ENCODE measurements at regions not wholly inside any gene's neighbourhood (a gene's known extent, or its start where the extent isn't known, plus 50 kb on each side); places are given as distances from the start of the nearest gene placed in this dataset.
A peak's percentile ranks its signal among the peaks of the same experiment; 100 is the strongest.
"Not testable (repeated sequence)": the region's sequence is repeated elsewhere in the genome, so short reads cannot be mapped to it uniquely, and the experiment has no call there.

- DNase-seq = no peak
These were observed 90.6 kb upstream of the FRMD1 start for GRCh38 chr6:168169624-168170023.

DNA sequence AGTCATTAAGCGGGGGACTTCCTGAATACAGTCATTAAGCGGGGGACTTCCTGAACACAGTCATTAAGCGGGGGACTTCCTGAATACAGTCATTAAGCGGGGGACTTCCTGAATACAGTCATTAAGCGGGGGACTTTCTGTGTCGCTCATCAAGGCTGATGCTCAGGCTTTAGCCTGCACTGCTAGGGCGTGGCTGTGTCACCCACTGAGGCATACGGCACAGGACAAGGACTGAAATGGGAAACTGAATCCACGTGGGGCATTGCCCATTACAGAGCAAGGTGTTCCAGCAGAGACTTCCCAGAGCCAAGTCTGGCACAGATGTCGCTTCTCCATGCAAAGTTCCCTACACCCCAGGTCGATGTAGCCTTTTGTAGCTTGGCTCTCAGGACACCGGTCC, 89.9 kb upstream of the FRMD1 start:
- DNase-seq = peak in 1 of 2 donors; percentile 2

DNA sequence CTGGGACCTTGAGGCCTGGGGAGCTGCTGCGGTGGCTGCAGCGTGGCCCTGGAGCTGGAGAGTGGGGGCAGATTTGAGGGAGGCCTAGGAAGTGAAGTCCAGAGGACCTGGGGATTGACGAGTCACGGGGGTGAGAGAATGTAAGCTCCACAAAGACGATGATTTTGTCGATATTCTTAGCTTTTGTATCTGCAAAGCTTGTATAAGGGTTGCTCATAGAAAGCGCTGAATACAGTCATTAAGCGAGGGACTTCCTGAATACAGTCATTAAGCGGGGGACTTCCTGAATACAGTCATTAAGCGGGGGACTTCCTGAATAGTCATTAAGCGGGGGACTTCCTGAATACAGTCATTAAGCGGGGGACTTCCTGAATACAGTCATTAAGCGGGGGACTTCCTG, 89.3 kb upstream of the FRMD1 start:
- DNase-seq = not testable (repeated sequence)

DNA sequence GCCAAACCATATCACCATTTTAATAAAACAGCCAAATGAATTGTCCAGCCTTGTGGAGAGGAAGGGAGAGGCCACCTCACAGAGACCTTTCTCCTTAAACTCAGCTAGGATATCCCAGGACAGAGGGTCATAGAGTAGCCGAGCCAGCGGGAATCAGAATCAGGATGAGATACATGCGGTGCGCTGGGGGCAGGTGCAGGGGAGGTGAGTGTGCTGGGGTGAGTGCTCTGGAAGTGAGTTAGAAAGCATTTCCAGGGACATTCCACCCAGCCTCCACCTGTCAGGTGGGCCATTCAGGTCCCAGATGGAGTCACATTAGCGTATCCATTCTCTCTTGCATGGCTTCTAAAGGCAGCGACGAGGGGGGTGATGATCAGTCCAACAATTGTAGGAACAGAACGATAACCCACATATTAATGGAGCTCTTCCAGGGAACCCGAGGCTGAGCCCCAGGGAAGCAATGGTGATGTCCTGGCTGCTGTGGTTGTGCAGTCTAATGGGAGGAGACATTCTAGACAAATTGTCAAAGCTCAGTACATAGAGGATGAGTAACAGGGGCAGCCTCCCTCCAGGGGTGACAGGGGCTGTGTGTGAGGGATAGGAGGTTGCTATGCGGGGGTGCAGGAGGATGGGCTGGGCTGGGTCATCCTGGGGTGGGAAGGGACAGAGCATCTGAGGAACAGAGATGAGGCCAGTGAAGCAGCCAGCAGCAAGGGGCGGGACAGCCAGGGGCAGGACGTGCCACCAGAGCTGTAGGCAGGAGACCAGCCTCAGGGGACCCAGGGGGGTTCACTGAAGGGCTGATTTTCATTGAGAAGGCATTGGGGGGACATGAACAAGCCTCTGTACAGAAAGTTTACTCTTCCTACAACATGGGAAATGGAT, 88.7 kb upstream of the FRMD1 start:
- DNase-seq = no peak

GRCh38 chr6:168166627-168167026, 87.6 kb upstream of the FRMD1 start:
- DNase-seq = no peak

DNA sequence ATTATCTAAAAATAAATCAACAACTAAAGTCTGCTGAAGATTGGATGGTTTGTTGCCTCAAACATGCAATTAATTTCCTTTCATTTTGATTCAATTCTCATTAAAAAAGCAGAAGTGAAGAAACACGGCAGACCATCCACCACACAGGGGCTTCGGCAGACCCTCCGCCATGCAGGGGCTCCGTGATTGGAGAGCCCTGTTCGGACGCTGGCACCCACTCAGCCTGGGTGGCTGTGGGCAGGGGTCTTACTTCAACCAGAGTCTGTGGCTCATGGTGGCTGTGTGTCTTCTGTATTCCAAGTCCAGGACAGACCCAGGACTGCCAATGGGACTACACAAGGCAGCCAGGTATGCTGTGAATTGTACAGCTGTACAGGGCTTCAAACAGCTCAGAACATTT, 86.9 kb upstream of the FRMD1 start:
- no peak for DNase-seq

- no peak for DNase-seq
These were observed 86.4 kb upstream of the FRMD1 start for GRCh38 chr6:168165373-168165772.

DNA sequence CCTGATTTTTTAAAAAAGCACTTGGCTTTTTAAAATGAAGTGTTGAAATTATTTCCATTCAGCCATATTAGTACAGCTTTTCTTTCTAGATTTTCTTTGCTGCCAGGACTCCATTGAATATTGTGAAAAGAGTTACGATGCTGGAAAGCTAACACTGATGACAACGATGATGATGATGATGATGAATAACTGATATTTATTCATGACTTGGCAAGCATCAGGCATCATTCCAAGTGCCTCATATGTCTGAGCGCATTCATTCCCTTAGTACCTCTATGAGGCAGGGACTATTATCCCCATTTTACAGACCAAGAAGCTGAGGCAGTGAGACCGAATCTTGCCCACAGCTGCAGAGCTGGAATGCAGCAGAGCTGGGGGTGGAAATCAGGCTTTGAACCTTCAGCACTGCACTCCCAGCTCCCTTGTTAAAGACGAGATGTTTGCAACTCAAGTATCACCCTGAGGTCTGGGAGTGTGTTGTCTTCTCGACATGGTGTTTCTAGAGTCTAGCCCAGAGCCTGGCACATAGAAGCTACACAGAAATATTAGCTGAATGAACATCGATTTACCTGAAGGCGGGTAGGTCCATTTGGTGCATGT, 85.5 kb upstream of the FRMD1 start:
- no peak for DNase-seq

- DNase-seq = no peak
These were observed 84.2 kb upstream of the FRMD1 start for GRCh38 chr6:168163096-168163731.

DNA sequence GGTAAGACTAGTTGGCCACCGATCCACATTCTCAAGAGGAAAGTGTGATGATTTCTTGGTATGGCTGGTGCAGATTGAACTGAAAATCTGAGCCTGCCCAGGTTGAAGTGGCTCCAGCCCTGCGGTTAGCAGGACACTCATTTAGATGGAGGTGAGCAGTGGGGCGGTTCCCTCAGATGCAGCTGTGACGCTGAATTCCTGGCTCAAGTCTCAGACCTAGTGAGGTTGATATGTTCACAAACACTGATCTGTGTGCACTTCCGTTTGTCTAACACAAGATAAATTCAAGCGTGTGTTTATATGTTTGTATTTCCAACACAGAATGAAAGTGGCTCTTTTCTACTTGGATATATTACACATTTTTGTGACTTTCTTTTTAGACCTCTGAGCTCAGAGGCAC, 83.4 kb upstream of the FRMD1 start:
- DNase-seq = no peak

- no peak for DNase-seq
These were observed 82.3 kb upstream of the FRMD1 start for GRCh38 chr6:168161371-168161750.

DNA sequence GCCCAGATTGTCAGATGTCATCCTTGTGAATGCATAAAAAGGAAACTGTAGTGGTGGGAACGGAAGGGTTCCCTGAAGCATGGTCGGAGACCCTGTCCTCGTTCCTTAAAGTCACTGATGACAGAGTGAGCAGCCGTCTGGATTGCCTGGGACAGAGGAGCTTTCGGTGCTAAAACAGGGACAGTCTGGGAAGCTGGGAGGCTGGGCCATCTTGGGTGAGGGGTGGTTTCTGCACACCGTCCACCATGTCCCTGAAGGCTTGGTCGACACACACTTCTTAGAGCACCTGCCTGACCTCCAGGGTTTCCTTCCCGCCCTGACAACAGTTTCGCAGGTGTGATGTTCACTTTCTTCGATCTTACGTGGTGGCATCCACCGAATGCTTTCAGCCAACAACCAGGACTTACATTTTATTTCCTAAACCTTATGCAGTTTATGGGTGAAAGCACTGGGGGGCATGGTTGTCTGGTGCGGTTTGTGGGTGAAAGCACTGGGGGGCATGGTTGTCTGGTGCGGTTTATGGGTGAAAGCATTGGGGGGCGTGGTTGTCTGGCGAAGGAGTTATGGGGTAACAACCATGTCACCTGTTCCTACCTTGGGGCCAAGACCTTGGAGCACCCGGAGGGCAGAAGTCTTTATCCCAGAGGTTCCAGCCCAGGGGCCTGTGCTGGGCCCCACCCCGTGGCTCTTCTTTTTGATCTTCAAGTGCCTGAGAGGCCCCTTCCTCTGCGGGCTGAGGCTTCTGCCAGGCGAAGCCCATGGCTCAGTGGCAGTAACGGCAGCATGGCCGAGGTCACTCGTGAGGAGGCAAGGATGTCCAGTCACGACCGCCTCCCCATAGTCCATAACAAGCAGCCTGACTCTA, 81.7 kb upstream of the FRMD1 start:
- no peak for DNase-seq

DNA sequence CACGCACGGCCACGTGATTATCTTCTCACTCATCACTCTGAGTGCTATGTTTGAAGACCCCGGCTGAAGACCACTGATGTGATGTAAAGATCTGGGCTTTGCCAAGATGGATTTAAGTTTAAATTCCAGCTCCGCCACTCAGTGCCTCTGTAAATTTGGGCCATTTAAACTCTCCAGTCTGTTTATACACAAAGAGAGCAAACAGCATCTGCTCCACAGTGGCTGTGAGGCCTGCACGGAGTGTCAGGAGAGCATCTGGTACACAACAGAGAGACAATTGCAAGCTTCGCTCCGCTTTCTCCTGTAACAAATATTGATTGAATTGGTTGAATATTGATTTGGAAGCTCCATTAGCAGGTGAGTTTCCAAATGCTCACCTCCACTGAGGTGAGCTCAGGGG, 80.5 kb upstream of the FRMD1 start:
- DNase-seq = no peak

- DNase-seq = no peak
These were observed 80.0 kb upstream of the FRMD1 start for GRCh38 chr6:168158980-168159349.

DNA sequence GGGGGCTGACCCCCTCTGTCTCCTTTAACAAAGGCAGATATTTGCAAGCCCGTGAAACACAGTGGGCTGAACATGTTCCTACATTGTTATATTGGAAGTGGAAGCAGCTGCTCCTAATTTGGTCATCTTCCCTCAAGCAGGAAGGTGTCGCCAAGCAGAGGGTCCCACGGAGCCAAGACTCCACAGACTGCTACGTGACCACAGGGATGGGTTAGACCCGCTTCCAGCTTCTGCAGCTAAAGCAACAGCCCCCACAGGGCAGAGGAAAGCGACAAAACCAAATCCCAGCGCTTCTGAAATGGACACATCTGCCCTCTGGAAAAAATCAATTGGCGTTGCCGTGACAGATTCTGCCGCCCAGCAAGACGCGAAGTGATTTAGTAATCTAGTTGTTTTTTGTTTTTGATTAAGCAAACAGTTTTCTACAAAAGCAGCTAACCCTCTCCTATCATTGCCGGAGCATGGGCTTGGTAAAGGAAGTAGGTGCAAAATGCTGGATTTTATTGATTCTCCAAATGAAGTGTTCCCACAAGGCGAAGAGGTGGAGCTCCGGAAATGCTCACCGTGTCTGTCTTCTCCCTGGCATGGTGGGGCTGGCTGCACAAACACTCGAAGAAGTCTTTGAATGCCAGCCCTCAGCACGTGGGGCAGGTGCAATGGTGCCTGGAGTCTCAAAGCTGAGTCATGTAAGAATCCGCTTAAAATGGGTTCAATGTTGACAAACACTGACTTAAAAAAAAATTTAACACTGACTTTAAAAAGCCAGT, 79.4 kb upstream of the FRMD1 start:
- no peak for DNase-seq

DNA sequence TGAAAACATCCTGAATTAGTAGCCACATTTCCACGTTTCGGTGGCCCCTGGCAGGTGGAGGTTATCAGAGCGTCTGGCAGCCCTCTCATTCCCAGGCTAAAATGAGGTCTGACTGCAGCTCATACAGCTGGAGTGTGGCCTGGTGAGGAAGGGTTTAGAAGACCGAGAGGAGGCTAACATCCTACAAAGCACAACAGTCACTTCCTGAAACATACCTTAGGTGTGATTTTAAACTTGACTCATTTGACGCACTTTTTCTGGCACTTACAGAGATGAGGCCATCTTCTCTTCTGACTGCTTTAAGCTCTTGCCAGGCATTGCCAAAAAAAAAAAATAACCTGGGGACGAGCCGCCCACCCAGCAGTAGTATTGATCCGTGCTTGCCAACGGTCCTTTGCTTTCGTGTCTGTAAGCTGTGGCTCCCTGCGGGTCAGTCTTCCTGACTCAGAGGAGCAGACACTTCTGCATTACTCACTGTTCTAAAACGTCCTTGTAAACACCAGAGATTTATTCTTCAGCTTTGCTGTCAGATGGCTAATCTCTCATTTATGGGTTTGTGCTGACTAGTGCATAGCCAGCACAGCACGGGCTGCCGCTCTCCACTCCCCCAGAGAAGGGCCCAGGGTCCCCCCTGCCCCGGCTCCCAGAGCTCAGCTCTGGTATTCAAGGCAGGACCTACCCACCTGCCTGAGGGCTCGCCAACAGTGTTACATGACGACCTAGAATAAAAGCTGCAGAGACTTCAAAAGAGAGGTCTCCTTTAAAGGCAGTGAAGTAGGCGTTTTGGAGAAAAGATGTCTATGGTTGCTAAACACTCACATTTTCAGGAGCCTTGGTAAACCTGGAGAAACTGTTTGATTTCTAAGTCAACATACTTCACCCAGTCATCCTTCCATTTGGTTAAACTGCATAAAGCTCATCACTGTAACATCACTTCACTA, 78.5 kb upstream of the FRMD1 start:
- no peak for DNase-seq

DNA sequence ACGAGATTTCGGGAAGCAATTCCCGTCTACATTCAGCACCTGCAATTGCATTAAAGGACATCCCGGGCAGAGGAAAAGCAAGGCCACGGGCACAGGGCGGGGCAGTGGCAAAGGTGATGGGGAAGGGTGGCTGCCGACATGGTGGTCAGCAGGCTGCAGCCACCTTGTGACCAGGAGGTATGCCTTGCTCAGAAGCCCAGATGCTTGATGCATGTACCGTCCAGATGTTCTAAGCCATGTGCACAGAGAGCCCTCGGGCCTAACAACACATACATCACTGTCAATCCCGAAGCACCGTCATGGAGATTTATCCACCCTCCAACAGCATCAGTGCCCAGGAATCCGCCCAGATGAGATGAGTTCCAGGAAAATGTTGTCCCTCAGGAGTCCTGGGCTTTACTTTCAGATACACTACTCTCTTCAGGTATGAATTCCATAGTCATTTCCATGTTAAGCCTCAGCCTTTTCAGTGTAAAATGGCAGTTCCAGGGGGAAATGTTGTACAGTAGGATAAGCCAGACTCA, 77.8 kb upstream of the FRMD1 start:
- DNase-seq = no peak

DNA sequence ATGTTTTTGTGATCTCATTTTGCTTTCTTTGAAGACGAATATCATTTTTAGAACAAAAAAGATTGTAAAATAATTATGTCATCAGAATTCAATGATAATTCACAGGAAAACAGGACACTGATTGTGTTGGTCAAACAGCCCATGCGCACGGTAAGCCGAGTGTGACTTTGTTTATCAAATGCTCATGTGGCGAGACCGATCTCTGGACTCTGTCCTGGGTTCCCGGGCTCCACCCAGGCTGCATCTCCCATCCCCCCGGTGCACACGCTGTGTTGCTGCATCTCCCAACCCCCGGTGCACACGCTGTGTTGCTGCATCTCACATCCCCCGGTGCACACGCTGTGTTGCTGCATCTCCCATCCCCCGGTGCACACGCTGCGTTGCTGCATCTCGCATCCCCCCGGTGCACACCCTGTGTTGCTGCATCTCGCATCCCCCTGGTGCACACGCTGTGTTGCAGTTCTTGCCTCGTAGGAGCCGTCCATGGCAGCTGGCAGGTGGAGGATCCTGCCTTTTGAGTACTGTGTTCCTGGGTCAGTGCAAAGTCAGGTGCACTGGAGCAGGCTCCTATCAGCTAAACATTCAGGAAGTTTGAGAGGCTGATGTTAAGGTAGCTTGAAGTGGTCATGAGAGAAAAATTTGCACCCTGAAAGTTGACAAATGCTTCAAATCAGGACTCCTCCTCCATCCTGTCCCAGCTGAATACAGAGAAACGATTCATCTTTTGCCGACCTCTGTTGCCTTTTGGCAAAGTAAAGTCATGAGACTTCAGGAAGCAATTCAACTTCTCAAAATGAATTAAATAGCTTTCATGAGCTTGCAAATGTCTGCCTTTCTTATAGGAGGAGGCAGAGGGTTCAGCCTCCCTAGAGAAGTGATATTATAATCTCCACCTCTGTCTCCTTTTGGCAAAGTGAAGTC, 77.1 kb upstream of the FRMD1 start:
- no peak for DNase-seq

DNA sequence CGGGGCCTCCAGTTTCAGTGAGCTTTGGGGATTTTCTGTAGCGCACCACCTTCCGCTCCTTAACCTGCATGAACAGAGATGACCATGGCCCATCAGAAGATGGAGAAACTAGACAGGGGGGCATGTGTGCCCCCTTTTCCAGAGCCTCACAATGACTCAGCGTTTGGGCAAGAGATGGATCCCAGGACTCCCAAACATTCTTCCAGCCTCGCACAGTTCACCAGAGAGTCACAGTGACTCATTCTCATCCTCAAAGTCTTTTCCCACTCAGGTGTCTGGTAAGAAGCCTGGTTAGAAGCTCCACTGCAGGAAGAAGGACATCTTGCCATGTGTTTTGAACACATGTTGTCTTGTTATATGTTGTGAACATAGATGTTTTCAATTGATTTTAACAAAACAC, 76.2 kb upstream of the FRMD1 start:
- DNase-seq = no peak

Measured in CD4-positive, alpha-beta T cell treated with Interleukin-4 for 1 hour (primary cell).